Left cardiac atrium (tissue), 4 donors: ENCODE measurements at regions not wholly inside any gene's neighbourhood (a gene's known extent, or its start where the extent isn't known, plus 50 kb on each side); places are given as distances from the start of the nearest gene placed in this dataset.
"Not testable (repeated sequence)": the region's sequence is repeated elsewhere in the genome, so short reads cannot be mapped to it uniquely, and the experiment has no call there.

Experiments used
- ATAC-seq, 2 donors: fragments of 200-7000 bp; cut with Tn5 transposase; one replicate each; pipeline ENCODE4 v1.9.1; 2020; ENCODE audit warnings: mild to moderate bottlenecking in 2 of 2, moderate library complexity in 2 of 2
- DNase-seq: peaks from one replicate; pipeline ENCODE4 v3.0.0-alpha.2; 2020
- intact Hi-C, 2 donors: fragments of 100-400 bp; cut with DNase I; formaldehyde crosslinking; loops; one replicate each; pipeline versions ENCODE4 v1.14.1 to v1.15.1; 2022 to 2023
- donor health status: DM: no; HTN: yes; CAD: no.
- donor health status: DM: no; HTN: yes; CAD: no; lungs with severe emphysema.
- donor health status: DM: yes; HTN: yes; CAD: no.
- donor health status: Dilated cardiomyopathy.

- intact Hi-C loops = no loop called here
Observed at GRCh38 chr3:13187593-13187992, 114.4 kb upstream of the IQSEC1 start.

GRCh38 chr3:13186435-13186815 is 113.2 kb upstream of the IQSEC1 start:
- DNase-seq = no peak
- no peak for ATAC-seq
- intact Hi-C loops = no loop called here

More at GRCh38 chr3:13187593-13187992, 114.4 kb upstream of the IQSEC1 start:
- ATAC-seq (no peak), DNase-seq (no peak)

DNA sequence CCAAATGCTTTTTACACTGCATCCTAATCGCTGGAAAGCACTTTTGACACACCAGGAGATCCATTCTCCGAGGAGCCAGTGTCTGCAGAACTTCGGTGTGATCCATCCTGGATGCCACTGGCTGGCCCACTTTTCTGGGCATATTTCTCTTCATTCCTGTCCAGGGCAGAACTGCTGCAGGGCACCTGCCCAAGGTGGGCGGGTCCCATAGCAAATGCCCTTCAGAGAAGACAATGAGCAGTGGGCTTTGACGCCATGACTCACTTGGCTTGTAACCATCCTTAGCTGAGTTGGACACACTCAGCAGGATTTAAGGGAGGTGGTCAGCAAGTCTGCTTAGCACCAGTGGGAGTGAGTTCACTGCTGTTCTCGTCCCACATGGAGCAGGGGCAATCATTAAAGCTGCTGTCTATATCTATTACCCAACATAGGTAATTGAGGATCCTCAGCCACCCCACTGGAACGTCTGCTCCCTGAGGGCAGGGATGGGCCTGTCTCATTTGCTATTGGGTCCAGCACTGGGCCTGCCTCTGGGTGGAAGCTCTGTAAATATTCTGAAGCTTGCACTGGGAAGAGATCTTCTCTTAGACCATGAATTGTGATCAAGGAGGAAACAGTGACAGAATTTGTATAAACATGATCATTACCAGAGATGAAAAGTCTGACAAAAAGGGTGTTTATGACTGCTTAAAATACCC is 112.7 kb upstream of the IQSEC1 start:
- ATAC-seq (no peak), DNase-seq (no peak)
- intact Hi-C loops = no loop called here

DNA sequence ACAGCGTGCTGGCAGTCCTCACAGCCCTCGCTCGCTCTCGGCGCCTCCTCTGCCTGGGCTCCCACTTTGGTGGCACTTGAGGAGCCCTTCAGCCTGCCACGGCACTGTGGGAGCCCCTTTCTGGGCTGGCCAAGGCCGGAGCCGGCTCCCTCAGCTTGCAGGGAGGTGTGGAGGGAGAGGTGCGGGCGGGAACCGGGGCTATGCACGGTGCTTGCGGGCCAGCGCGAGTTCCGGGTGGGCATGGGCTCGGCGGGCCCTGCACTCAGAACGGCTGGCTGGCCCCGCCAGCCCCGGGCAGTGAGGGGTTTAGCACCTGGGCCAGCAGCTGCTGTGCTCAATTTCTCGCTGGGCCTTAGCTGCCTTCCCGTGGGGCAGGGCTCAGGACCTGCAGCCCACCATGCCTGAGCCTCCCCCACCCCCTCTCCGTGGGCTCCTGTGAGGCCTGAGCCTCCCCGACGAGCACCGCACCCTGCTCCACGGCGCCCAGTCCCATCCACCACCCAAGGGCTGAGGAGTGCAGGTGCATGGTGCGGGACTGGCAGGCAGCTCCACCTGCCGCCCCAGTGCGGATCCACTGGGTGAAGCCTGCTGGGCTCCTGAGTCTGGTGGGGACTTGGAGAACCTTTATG is 106.5 kb upstream of the IQSEC1 start:
- ATAC-seq, intact Hi-C loops, DNase-seq: not testable (repeated sequence)

DNA sequence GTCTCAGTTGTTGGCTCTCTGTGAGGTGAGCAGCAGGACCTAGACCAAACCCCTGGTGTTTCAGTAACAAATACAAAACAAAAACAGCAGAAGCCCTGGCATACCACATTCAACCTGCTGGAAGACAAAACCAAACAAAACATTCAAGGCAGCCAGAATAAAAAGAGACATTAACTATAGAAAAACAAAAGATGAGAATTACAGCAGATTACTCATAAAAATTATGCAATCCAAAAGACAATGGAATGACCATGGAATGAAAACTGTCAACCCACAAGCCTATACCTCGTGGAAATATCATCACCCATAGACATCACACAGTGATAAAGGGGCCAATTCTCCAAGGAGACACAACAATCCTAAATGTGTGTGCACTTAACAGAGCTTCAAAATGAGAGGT is 106.0 kb upstream of the IQSEC1 start:
- intact Hi-C loops = no loop called here
- ATAC-seq = no peak
- DNase-seq = no peak

DNA sequence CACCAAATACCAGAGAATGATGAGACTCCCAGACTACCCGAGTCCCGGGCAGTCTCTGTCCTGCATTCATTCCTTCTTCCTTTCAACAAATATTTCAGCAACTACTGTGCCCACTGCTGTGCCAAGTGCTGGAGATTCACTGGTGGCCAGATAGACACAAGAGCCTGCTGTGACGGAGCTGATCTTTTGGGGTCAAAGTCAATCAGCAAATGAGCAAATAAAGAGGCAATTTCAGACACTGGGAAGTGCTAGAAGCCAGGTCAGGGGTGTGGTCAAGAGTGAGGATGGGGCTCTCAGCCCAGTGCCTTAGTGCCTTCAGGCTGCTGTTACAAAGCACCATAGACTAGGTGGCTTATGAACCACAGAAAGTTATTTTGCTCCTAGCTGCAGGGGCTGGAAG is 104.9 kb upstream of the IQSEC1 start:
- ATAC-seq (no peak), DNase-seq (no peak)
- intact Hi-C loops = no loop called here

GRCh38 chr3:13177641-13178040 is 104.4 kb upstream of the IQSEC1 start:
- ATAC-seq (no peak), DNase-seq (no peak)
- intact Hi-C loops = no loop called here

- DNase-seq (no peak), ATAC-seq (no peak)
- intact Hi-C loops = no loop called here
Observed at GRCh38 chr3:13177236-13177635, 104.0 kb upstream of the IQSEC1 start.

- DNase-seq = no peak
- intact Hi-C loops = no loop called here
- no peak for ATAC-seq
Observed at GRCh38 chr3:13176445-13176844, 103.2 kb upstream of the IQSEC1 start.

DNA sequence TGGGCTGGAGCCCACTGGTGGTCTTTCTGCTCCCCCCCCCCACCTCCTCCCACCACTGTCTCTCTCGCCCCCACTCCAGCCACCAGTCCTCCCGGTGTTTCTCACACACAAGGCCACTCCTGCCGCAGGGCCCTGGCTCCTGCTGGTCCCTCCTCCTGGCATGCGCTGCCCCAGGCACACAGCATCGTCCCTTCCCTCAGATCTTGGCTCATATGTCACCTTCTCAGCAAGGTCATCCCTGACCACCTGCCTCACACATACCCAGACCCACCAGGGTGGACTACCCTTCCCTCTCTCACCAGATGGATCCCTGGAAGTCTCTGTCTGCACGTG is 101.5 kb upstream of the IQSEC1 start:
- ATAC-seq = no peak
- DNase-seq = no peak
- intact Hi-C loops = no loop called here

GRCh38 chr3:13174011-13174802 is 101.0 kb upstream of the IQSEC1 start:
- no peak for ATAC-seq
- intact Hi-C loops = no loop called here
- no peak for DNase-seq

GRCh38 chr3:13173186-13173585 is 100.0 kb upstream of the IQSEC1 start:
- ATAC-seq (no peak), DNase-seq (no peak)
- intact Hi-C loops = no loop called here

DNA sequence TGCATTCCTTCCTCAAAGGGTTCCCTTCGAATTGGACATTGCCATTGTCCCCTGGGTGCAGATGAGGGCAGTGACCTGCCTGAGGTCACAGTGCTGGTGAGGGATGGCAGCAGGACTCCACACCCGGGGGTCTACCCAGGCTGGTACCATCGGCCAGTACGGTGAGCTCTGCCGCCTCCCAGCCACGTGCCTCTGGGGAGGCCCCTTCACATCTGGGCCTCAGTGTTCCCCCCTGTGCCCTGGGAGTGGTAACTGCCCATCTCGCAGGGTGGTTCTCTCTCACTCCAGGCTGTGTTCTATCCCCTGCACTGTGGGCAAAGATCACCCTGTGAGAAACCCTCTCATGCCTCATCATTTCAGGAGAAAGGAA is 99.4 kb upstream of the IQSEC1 start:
- ATAC-seq (no peak), DNase-seq (no peak)
- intact Hi-C loops = no loop called here

DNA sequence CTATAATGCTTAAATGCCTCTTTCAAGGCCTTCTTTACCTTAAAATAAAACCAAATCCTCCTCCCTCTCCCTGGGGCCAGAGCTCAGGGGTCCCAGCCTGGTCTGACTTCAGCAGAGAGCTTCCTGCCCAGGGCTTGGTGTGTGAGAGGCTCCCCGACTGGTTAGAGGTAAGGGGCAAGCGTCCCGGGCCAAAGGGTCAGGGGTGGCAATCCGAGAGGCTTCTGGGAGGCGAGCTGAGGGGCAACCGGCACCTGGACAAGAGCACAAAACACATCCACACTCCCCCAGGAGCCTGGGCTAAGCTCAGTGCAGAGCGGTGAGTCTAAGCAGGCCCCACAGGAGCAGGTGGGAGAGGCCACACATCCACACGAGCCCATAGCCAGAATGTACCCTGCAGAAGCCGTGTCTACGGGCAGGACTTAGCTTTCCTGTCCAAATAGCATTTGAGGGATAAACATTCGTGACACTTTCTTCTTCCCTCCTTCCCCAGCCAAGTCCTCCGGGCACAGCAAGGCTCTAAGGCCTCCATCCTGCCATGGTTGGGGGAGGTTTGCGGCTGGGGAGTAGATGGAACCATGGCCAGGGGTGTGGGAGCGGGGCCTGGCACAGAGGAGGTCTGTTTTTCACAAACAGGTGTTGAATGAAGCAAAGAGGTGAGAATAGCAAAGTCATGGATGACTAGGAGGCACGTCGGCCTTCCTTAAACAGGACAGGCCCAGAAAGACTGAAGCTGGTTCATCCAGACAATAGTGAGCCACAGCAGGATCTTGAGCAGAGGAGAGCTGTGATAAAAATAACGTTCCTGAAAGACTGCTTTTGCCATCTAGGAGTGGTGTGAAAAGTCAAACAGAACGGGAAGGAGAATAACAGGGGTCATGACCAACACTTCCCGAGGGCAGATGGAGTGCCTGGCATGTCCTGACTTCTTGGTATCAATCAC is 98.7 kb upstream of the IQSEC1 start:
- ATAC-seq (no peak), DNase-seq (no peak)

GRCh38 chr3:13170317-13170716 is 97.1 kb upstream of the IQSEC1 start:
- ATAC-seq (no peak), DNase-seq (no peak)
- intact Hi-C loops = no loop called here

More for the DNA sequence above, 98.7 kb upstream of the IQSEC1 start:
- intact Hi-C loops = no loop called here

DNA sequence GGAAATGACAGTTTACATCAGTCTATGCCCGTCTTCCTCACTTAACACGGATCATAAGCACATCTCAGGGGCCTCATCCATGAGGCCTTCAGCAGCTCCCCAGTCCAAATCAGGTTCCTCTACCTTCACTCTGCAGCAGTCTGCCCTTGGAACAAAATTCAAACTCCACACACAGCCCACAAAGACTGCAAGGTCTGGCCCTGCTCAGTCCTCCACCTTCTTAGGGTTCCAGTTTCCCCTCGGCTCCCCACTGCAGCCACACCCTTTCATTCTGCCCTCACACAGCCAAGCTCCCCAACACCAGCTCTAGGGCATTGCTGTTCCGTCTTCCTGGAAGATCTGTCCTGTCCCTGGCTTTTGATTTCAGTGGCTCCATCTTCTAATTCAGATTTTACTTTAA is 95.2 kb upstream of the IQSEC1 start:
- intact Hi-C loops = no loop called here

GRCh38 chr3:13167829-13168228 is 94.6 kb upstream of the IQSEC1 start:
- DNase-seq = no peak
- ATAC-seq = no peak
- intact Hi-C loops = no loop called here

More for the DNA sequence above, 95.2 kb upstream of the IQSEC1 start:
- ATAC-seq (no peak), DNase-seq (no peak)

DNA sequence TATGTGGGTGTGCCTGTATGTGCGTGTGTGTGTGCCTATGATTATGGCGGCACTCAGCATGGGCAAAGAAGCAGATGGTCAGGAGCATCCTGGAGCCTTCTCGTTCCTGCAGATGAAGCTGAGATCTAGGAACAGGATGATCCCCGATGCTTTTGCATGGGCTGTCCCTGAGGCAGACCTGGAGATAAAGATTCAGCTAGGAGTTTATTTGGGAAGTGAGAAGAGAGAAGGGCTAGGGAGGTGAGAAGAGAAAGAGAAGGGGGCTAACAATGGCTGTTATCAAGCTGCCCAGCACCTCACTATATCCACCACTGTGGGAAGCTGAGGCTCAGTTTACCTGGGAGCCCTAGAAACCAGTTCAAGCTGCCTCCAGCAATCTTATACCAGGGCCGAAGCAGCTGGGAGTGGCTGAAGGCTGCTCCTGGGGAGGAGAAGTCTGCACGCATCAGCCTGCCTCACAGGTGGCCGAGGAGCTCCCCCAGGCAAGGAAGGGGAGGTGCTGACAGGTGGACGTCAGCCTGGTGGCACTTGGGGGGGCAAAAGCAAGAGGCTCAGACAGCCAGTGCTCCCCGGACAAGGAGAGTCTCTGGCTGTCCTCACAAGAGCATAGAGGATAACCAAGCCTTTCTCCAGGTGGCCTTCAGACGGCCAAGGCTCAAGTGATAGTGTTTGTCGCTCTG is 94.0 kb upstream of the IQSEC1 start:
- DNase-seq (no peak), ATAC-seq (no peak)
- intact Hi-C loops = no loop called here
